Mesendoderm (in vitro differentiated cells): ENCODE measurements at regions not wholly inside any gene's neighbourhood (a gene's known extent, or its start where the extent isn't known, plus 50 kb on each side); places are given as distances from the start of the nearest gene placed in this dataset.

Experiments used
- DNase-seq: peaks from one replicate; pipeline ENCODE4 v3.0.0; 2013
- H2AK5ac ChIP-seq: 2 replicates; pipeline ENCODE4 v1.6.1; 2013; ENCODE audit warnings: low read length, inconsistent platforms
- H2BK120ac ChIP-seq: 2 replicates; pipeline ENCODE4 v1.6.1; 2013; ENCODE audit warnings: low read depth, mild to moderate bottlenecking, low read length, moderate library complexity, mixed read lengths
- H2BK15ac ChIP-seq: replicated peaks from 2 replicates; pipeline ENCODE4 v1.6.1; 2013; ENCODE audit warnings: low read depth, mild to moderate bottlenecking, moderate library complexity
- H2BK5ac ChIP-seq: 2 replicates; pipeline ENCODE4 v1.6.1; 2013; ENCODE audit warnings: low read length, inconsistent platforms
- H3K18ac ChIP-seq: 2 replicates; pipeline ENCODE4 v1.6.1; 2013; ENCODE audit warnings: mild to moderate bottlenecking, low read length, mixed read lengths
- H3K23ac ChIP-seq: one replicate; pipeline ENCODE4 v1.6.1; 2013; ENCODE audit warnings: low read length
- H3K27ac ChIP-seq: 2 replicates; pipeline ENCODE4 v1.5.1; 2013; ENCODE audit warnings: low read depth, mild to moderate bottlenecking, inconsistent platforms, low read length, moderate library complexity
- H3K27me3 ChIP-seq: 2 replicates; pipeline ENCODE4 v1.6.1; 2013; ENCODE audit warnings: low read length, control low read depth, mild to moderate bottlenecking, inconsistent platforms; ENCODE audit not compliant: insufficient read depth, poor library complexity
- H3K36me3 ChIP-seq: 2 replicates; pipeline ENCODE4 v1.6.1; 2013; ENCODE audit warnings: low read length, inconsistent platforms; ENCODE audit not compliant: control insufficient read depth, insufficient read depth
- H3K4ac ChIP-seq: one replicate; pipeline ENCODE4 v1.6.1; 2013; ENCODE audit warnings: low read depth, mild to moderate bottlenecking, low read length, moderate library complexity
- H3K4me1 ChIP-seq: 2 replicates; pipeline ENCODE4 v1.6.1; 2013; ENCODE audit warnings: low read depth, low read length, inconsistent platforms; ENCODE audit not compliant: control insufficient read depth
- H3K4me2 ChIP-seq: 2 replicates; pipeline ENCODE4 v1.6.1; 2013; ENCODE audit warnings: low read length
- H3K4me3 ChIP-seq: 2 replicates; pipeline ENCODE4 v1.5.1; 2013; ENCODE audit warnings: mild to moderate bottlenecking, low read length
- H3K56ac ChIP-seq: one replicate; pipeline ENCODE4 v1.6.1; 2013; ENCODE audit warnings: low read length
- H3K79me1 ChIP-seq: 2 replicates; pipeline ENCODE4 v1.6.1; 2013; ENCODE audit warnings: low read length, inconsistent platforms
- H3K79me2 ChIP-seq: 2 replicates; pipeline ENCODE4 v1.6.1; 2013; ENCODE audit warnings: mild to moderate bottlenecking, low read length; ENCODE audit not compliant: control insufficient read depth, insufficient read depth
- H3K9ac ChIP-seq: 2 replicates; pipeline ENCODE4 v1.6.1; 2013; ENCODE audit warnings: low read length, inconsistent platforms
- H4K5ac ChIP-seq: one replicate; pipeline ENCODE4 v1.6.1; 2013; ENCODE audit warnings: low read length
- H4K8ac ChIP-seq: one replicate; pipeline ENCODE4 v1.6.1; 2013; ENCODE audit warnings: low read depth, mild to moderate bottlenecking, control low read depth, low read length, moderate library complexity
- WGBS: extraction: QIAGEN DNeasy Blood & Tissue Kit; methylation state at CpG from one replicate; pipeline ENCODE4 v1.1.7; 2013; ENCODE audit warnings: low lambda C conversion rate, missing lambda C conversion rate; ENCODE audit not compliant: insufficient coverage; ENCODE audit errors: extremely low coverage; 5-methylcytosine and 5-hydroxymethylcytosine counted together

DNA sequence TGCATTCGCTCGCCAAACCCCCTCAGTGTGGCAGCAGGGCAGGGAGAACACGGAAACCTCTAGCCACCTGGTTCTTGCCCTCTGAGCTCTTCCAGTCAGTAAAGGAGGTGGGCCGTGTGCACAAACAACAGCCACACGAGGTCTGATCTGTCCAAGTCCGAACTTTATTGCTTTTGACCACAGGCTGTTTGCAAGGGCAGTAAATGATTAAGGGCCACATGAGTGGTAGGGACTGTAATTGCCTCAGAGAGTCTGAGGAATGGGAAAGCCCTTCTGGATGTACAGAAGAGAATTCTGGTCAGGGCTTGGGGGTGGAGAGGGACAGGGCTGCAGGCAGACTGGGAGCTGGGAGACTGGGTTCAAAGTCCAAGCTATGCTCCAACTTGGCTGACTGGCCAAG, 75.7 kb upstream of the LHX1 start:
- Histone ChIP-seq H3K23ac (no peak overlapping the region), H3K27ac (no peak overlapping the region)
- WGBS = no CpG with 5 or more reads among the region's 6 CpGs

DNA sequence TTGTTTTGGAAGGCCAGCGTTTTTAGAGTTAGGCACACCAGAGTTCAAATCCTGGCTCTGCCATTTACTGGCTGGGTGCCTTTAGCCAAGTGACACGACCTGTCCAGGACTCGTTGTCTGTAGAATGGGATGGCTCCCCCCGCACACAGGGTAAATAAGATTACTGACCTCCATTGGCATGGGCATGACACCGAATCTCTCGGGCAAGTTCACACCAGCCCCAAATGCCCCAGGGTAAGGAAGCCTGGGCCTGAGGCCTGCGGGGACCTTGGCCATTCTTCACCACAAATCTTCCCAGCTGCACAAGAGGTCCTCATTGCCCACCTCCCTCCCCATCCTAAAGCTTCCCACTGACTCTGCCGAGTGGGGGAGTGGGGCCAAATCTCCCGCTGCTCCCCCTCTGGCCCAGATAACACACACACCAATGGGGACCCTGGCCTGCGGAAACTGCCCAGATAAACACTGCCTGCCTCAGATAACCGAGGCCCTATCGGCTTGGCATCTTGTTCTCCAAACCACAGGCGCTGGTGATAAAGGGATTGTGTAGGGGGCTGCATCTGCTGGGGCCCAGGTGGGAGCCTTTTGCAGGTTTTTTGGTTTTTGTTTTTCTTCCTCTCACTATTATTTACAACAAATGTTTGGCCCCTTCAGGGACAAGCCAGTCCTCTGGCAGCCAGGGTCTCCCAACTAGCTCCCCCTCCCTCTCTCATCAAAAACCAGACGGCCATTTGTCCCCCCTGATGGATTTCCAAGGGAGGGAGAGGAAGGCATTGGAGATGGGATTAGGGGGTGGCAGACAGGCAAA, 75.0 kb upstream of the LHX1 start:
- no peaks in the 10 kb centered on the region for H3K79me1 ChIP-seq
- H3K4me3 ChIP-seq = no peak overlapping the region
- H3K27me3 ChIP-seq = no peaks in the 10 kb centered on the region

More for the DNA sequence above, 75.7 kb upstream of the LHX1 start:
- H3K18ac ChIP-seq = peak overlapping the region; percentile 10
- peak overlapping the region; percentile 92 for H3K56ac ChIP-seq
- H3K9ac ChIP-seq = no peak overlapping the region
- no peaks in the 10 kb centered on the region for H3K36me3 ChIP-seq
- no peak for DNase-seq
- peak overlapping the region; percentile 20 for H3K4ac ChIP-seq
- peak overlapping the region; percentile 2 for H2AK5ac ChIP-seq
- no peak overlapping the region for H3K4me3 ChIP-seq
- H2BK15ac ChIP-seq = no peak overlapping the region
- H3K79me2 ChIP-seq = no peaks in the 10 kb centered on the region
- peaks cover 9% of the 10 kb centered on the region for H3K4me1 ChIP-seq
- H2BK5ac ChIP-seq = peak overlapping the region; percentile 99
- H4K8ac ChIP-seq = no peak overlapping the region
- H3K79me1 ChIP-seq = no peaks in the 10 kb centered on the region
- peak overlapping the region; percentile 66 for H4K5ac ChIP-seq
- no peaks in the 10 kb centered on the region for H3K27me3 ChIP-seq
- no peak overlapping the region for H3K4me2 ChIP-seq
- H2BK120ac ChIP-seq = no peak overlapping the region

DNA sequence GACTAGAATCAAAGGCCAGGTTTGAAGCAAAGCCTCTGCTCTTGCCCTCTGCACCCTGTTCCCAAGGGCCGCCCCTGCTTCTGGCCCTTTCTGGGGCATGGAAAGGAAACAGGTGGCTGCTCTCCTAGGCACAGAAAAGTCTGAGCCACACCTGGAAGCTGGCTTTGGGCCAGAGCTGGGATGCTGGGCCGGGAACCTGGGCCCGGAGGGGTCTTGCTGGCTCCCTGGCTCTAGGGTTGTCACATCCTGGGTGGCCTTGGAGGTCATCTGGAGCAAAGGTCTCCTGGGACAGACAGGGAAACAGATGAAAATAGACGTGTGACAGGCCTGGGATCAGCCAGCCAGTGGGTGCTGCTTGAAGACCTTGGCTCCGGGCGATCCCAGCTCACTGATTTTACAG, 74.1 kb upstream of the LHX1 start:
- Histone ChIP-seq H4K5ac (peak overlapping the region; percentile 62), H4K8ac (no peak overlapping the region), H3K4me1 (peaks cover 9% of the 10 kb centered on the region), H2BK5ac (peak overlapping the region; percentile 98), H2AK5ac (peak overlapping the region; percentile 94), H2BK120ac (peak overlapping the region; percentile 16), H3K79me1 (no peaks in the 10 kb centered on the region), H3K27me3 (no peaks in the 10 kb centered on the region), H3K79me2 (no peaks in the 10 kb centered on the region), H3K56ac (peak overlapping the region; percentile 90), H3K23ac (peak overlapping the region; percentile 56), H2BK15ac (no peak overlapping the region), H3K18ac (peak overlapping the region; percentile 24), H3K36me3 (no peaks in the 10 kb centered on the region), H3K27ac (peak overlapping the region; percentile 88), H3K4ac (peak overlapping the region; percentile 25), H3K4me3 (no peak overlapping the region), H3K9ac (peak overlapping the region; percentile 26), H3K4me2 (no peak overlapping the region)
- no peak for DNase-seq
- WGBS = no CpG with 5 or more reads among the region's 6 CpGs

More for the DNA sequence above, 75.0 kb upstream of the LHX1 start:
- H3K4me1 ChIP-seq = peaks cover 9% of the 10 kb centered on the region
- H4K8ac ChIP-seq = no peak overlapping the region
- no CpG with 5 or more reads among the region's 14 CpGs for WGBS
- H3K79me2 ChIP-seq = no peaks in the 10 kb centered on the region
- no peak overlapping the region for H3K23ac ChIP-seq
- H2AK5ac ChIP-seq = peak overlapping the region; percentile 88
- H3K36me3 ChIP-seq = no peaks in the 10 kb centered on the region
- H3K56ac ChIP-seq = peak overlapping the region; percentile 92
- DNase-seq = peak; percentile 96
- no peak overlapping the region for H3K4ac ChIP-seq
- peak overlapping the region; percentile 51 for H3K27ac ChIP-seq
- peak overlapping the region; percentile 58 for H3K9ac ChIP-seq
- peak overlapping the region; percentile 66 for H4K5ac ChIP-seq
- H3K4me2 ChIP-seq = no peak overlapping the region
- H2BK120ac ChIP-seq = no peak overlapping the region
- H2BK15ac ChIP-seq = no peak overlapping the region
- H2BK5ac ChIP-seq = peak overlapping the region; percentile 99
- H3K18ac ChIP-seq = peak overlapping the region; percentile 9

DNA sequence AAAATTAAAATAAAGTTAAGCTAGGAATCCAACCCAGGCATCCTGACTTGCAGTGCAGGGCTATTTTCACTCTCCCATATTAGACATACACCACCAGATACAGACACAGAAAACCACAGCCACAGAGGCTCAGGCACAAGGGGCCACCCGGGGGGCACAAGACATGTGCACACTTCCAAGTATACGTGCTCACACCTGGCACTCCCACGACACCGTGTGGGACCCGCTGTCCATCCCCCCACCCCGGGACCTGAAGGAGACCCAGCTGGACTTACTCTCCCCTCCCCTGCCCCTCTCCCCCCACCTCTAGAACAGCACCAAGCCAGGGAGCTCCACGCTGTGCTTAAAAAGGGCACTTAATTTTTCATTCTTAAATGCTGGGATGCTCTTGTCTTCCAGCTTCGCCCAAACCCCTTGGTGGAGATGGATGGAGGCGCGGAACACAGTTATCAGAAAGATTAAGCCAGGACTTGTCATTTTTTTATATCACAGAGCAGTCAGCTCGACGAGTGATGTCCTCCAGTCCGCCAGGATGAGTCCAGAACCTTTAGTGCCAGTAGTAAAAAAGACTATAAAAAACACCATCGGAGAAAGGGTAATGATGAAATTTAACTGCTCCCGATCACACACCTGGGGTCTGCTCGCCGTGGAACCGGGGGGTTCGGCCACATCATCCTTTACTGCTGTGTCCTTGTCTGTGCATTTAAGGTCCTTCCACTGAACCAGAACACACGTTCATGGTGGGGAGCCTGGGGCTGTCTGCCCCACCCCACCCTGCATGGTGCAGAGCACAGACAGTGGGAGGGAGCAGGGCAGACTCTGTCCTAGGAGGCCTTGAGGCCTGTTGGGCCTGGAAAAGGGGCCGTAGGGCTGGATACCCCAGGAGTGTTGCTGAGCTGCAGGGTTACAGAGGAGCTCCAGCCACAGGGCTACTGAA, 73.3 kb upstream of the LHX1 start:
- H2BK15ac ChIP-seq = no peak overlapping the region
- peak overlapping the region; percentile 90 for H3K56ac ChIP-seq
- peak overlapping the region; percentile 25 for H3K4ac ChIP-seq
- H3K4me1 ChIP-seq = peaks cover 9% of the 10 kb centered on the region
- peak overlapping the region; percentile 92 for H4K5ac ChIP-seq
- H2BK120ac ChIP-seq = peak overlapping the region; percentile 16
- H3K27ac ChIP-seq = no peak overlapping the region
- no peak overlapping the region for H3K23ac ChIP-seq
- peak overlapping the region; percentile 24 for H3K18ac ChIP-seq
- no peak overlapping the region for H3K4me2 ChIP-seq
- H3K4me3 ChIP-seq = no peak overlapping the region
- H3K9ac ChIP-seq = peak overlapping the region; percentile 58
- H2BK5ac ChIP-seq = peak overlapping the region; percentile 99
- no peaks in the 10 kb centered on the region for H3K79me1 ChIP-seq
- H4K8ac ChIP-seq = no peak overlapping the region
- H3K79me2 ChIP-seq = no peaks in the 10 kb centered on the region
- peak overlapping the region; percentile 94 for H2AK5ac ChIP-seq
- no peaks in the 10 kb centered on the region for H3K36me3 ChIP-seq
- no CpG with 5 or more reads among the region's 21 CpGs for WGBS
- no peaks in the 10 kb centered on the region for H3K27me3 ChIP-seq
- DNase-seq = no peak

DNA sequence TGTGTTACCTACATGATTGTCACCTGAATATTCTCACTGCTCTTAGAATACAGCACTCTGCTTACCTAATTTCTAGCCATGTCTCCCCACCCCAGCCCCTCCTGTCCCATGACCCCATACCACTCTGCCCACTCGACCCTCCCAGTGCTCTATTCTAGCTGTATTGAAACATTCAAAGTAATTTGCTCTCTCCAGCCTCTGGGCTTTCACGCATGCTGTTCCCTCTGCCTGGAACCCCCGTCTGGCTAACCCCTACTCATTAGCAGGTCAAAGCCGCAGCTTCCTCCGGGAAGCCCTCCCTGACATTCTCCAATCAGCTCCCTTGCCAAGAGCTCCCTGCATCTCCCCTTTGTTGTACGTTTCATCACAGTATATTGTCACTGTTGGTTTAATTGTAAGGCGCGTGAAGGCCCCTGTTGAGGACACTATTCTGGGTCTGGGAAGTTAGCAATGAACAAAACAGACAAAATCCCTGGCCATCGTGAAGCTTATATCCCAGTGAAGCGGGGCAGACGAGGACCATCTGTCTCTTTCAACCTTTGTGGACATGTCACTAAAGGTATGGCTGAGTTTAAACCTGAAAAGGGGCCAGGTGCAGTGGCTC, 72.3 kb upstream of the LHX1 start:
- Histone ChIP-seq H3K79me1 (no peaks in the 10 kb centered on the region), H2BK5ac (peak overlapping the region; percentile 3), H3K4ac (peak overlapping the region; percentile 28), H3K36me3 (no peaks in the 10 kb centered on the region), H3K79me2 (no peaks in the 10 kb centered on the region), H3K4me2 (no peak overlapping the region), H2AK5ac (peak overlapping the region; percentile 86), H3K23ac (no peak overlapping the region), H4K5ac (no peak overlapping the region), H3K56ac (peak overlapping the region; percentile 90), H2BK15ac (no peak overlapping the region), H3K4me1 (peaks cover 9% of the 10 kb centered on the region), H4K8ac (no peak overlapping the region), H3K27me3 (no peaks in the 10 kb centered on the region), H3K18ac (no peak overlapping the region), H3K9ac (no peak overlapping the region), H3K27ac (no peak overlapping the region), H2BK120ac (no peak overlapping the region), H3K4me3 (no peak overlapping the region)
- no CpG with 5 or more reads among the region's 11 CpGs for WGBS
- no peak for DNase-seq
